Glutamatergic neuron (in vitro differentiated cells): ENCODE measurements at regions not wholly inside any gene's neighbourhood (a gene's known extent, or its start where the extent isn't known, plus 50 kb on each side); places are given as distances from the start of the nearest gene placed in this dataset.

Experiments used
- DNase-seq: peaks from one replicate; pipeline ENCODE4 v3.0.0; 2022
- H3K27ac Mint-ChIP-seq: one replicate; pipeline ENCODE4 v1.8.0; 2020; ENCODE audit warnings: mild to moderate bottlenecking, mixed read lengths, inconsistent platforms; ENCODE audit not compliant: unreplicated experiment
- H3K27me3 Mint-ChIP-seq: one replicate; pipeline ENCODE4 v1.8.0; 2020; ENCODE audit warnings: mild to moderate bottlenecking, moderate library complexity, mixed read lengths, inconsistent platforms; ENCODE audit not compliant: unreplicated experiment
- H3K36me3 Mint-ChIP-seq: one replicate; pipeline ENCODE4 v1.8.0; 2020; ENCODE audit warnings: mild to moderate bottlenecking, mixed read lengths, inconsistent platforms; ENCODE audit not compliant: unreplicated experiment
- H3K4me1 Mint-ChIP-seq: one replicate; pipeline ENCODE4 v1.8.0; 2020; ENCODE audit warnings: mild to moderate bottlenecking, low read depth, mixed read lengths, inconsistent platforms; ENCODE audit not compliant: unreplicated experiment
- H3K4me3 Mint-ChIP-seq: one replicate; pipeline ENCODE4 v1.8.0; 2020; ENCODE audit warnings: mild to moderate bottlenecking, mixed read lengths, inconsistent platforms; ENCODE audit not compliant: unreplicated experiment
- H3K9me3 Mint-ChIP-seq: one replicate; pipeline ENCODE4 v1.8.0; 2020; ENCODE audit warnings: mild to moderate bottlenecking, moderate library complexity, mixed read lengths, inconsistent platforms; ENCODE audit not compliant: unreplicated experiment
- CTCF ChIP-seq: fragments of 200-600 bp; sonication (generic); IDR thresholded peaks from one replicate; pipeline ENCODE4 v1.5.0; 2021; ENCODE audit not compliant: partially characterized antibody, unreplicated experiment

- H3K4me1 Mint-ChIP-seq = peaks cover 3% of the 10 kb centered on the region
- no peak overlapping the region for H3K4me3 Mint-ChIP-seq
- DNase-seq = no peak
- H3K36me3 Mint-ChIP-seq = peaks cover 11% of the 10 kb centered on the region
- TF ChIP-seq CTCF = no peak
- H3K9me3 Mint-ChIP-seq = peaks cover 19% of the 10 kb centered on the region
- H3K27me3 Mint-ChIP-seq = peaks cover 9% of the 10 kb centered on the region
- no peak overlapping the region for H3K27ac Mint-ChIP-seq
Measured at GRCh38 chr22:48538291-48538820, 1289.3 kb downstream of the BRD1 start.

- Mint-ChIP-seq H3K4me1 (no peaks in the 10 kb centered on the region), H3K36me3 (peaks cover 5% of the 10 kb centered on the region), H3K9me3 (peaks cover 13% of the 10 kb centered on the region), H3K27ac (no peak overlapping the region), H3K4me3 (no peak overlapping the region), H3K27me3 (peaks cover 15% of the 10 kb centered on the region)
- no peak for TF ChIP-seq CTCF
- DNase-seq = no peak
Measured at GRCh38 chr22:48537343-48537680, 1290.4 kb downstream of the BRD1 start.

- Mint-ChIP-seq H3K27me3 (peaks cover 18% of the 10 kb centered on the region), H3K27ac (no peak overlapping the region), H3K4me3 (no peak overlapping the region), H3K36me3 (peaks cover 5% of the 10 kb centered on the region), H3K9me3 (peaks cover 11% of the 10 kb centered on the region), H3K4me1 (no peaks in the 10 kb centered on the region)
- DNase-seq = no peak
- no peak for TF ChIP-seq CTCF
Measured at GRCh38 chr22:48536541-48537342, 1290.9 kb downstream of the BRD1 start.

- Mint-ChIP-seq H3K27ac (no peak overlapping the region), H3K4me1 (no peaks in the 10 kb centered on the region), H3K27me3 (peaks cover 18% of the 10 kb centered on the region), H3K4me3 (no peak overlapping the region), H3K9me3 (peaks cover 11% of the 10 kb centered on the region), H3K36me3 (peaks cover 5% of the 10 kb centered on the region)
- no peak for DNase-seq
- no peak for TF ChIP-seq CTCF
Measured at GRCh38 chr22:48535868-48536540, 1291.7 kb downstream of the BRD1 start.
